ENCODE measurements at regions not wholly inside any gene's neighbourhood (a gene's known extent, or its start where the extent isn't known, plus 50 kb on each side); places are given as distances from the start of the nearest gene placed in this dataset.

GRCh38 chr3:44186111-44186672, 55.5 kb upstream of the TOPAZ1 start:
- TF ChIP-seq, protein P1, sequence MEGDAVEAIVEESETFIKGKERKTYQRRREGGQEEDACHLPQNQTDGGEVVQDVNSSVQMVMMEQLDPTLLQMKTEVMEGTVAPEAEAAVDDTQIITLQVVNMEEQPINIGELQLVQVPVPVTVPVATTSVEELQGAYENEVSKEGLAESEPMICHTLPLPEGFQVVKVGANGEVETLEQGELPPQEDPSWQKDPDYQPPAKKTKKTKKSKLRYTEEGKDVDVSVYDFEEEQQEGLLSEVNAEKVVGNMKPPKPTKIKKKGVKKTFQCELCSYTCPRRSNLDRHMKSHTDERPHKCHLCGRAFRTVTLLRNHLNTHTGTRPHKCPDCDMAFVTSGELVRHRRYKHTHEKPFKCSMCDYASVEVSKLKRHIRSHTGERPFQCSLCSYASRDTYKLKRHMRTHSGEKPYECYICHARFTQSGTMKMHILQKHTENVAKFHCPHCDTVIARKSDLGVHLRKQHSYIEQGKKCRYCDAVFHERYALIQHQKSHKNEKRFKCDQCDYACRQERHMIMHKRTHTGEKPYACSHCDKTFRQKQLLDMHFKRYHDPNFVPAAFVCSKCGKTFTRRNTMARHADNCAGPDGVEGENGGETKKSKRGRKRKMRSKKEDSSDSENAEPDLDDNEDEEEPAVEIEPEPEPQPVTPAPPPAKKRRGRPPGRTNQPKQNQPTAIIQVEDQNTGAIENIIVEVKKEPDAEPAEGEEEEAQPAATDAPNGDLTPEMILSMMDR (conservative IDR thresholded peaks at IDR 0.05; ENCODE audit: low read length): no peak
- no peak for TF ChIP-seq EZH2phosphoT487 (IDR thresholded peaks at IDR 0.05; ENCODE audit: borderline replicate concordance)

Measured in Loucy (cell line).